GM18909 (cell line): ENCODE measurements at regions not wholly inside any gene's neighbourhood (a gene's known extent, or its start where the extent isn't known, plus 50 kb on each side); places are given as distances from the start of the nearest gene placed in this dataset.
"Not testable (repeated sequence)": the region's sequence is repeated elsewhere in the genome, so short reads cannot be mapped to it uniquely, and the experiment has no call there.

Experiments used
- ATAC-seq: cut with Tn5 transposase; IDR thresholded peaks from one replicate; pipeline ENCODE4 v1.9.1; 2021; ENCODE audit warnings: mild to moderate bottlenecking; ENCODE audit not compliant: unreplicated experiment, poor library complexity

GRCh38 chr4:188639479-188640100, 500.3 kb downstream of the TRIML1 start:
- ATAC-seq: no peak

- ATAC-seq: no peak
These were observed 508.7 kb downstream of the TRIML1 start for GRCh38 chr4:188647820-188648370.

GRCh38 chr4:188649635-188650034, 510.4 kb downstream of the TRIML1 start:
- ATAC-seq: no peak

- no peak for ATAC-seq
These were observed 511.3 kb downstream of the TRIML1 start for GRCh38 chr4:188650516-188650915.

- no peak for ATAC-seq
These were observed 518.1 kb downstream of the TRIML1 start for GRCh38 chr4:188657365-188657764.

GRCh38 chr4:188658958-188659522, 519.8 kb downstream of the TRIML1 start:
- ATAC-seq: no peak

- no peak for ATAC-seq
These were observed 521.6 kb downstream of the TRIML1 start for GRCh38 chr4:188660796-188661195.

GRCh38 chr4:188661502-188661901, 522.3 kb downstream of the TRIML1 start:
- ATAC-seq: no peak

GRCh38 chr4:188663369-188663768, 524.1 kb downstream of the TRIML1 start:
- ATAC-seq: no peak

- ATAC-seq: no peak
These were observed 526.5 kb downstream of the TRIML1 start for GRCh38 chr4:188665491-188666457.

- ATAC-seq: not testable (repeated sequence)
These were observed 539.5 kb downstream of the TRIML1 start for GRCh38 chr4:188678691-188679090.

GRCh38 chr4:188680004-188680666, 540.9 kb downstream of the TRIML1 start:
- no peak for ATAC-seq

- ATAC-seq: no peak
These were observed 541.4 kb downstream of the TRIML1 start for GRCh38 chr4:188680667-188681063.

GRCh38 chr4:188682321-188682720, 543.1 kb downstream of the TRIML1 start:
- ATAC-seq: no peak

GRCh38 chr4:188683571-188683970, 544.3 kb downstream of the TRIML1 start:
- no peak for ATAC-seq

- no peak for ATAC-seq
These were observed 549.7 kb downstream of the TRIML1 start for GRCh38 chr4:188688956-188689355.

- ATAC-seq: no peak
These were observed 552.6 kb downstream of the TRIML1 start for GRCh38 chr4:188691811-188692210.

GRCh38 chr4:188695261-188695660, 556.0 kb downstream of the TRIML1 start:
- ATAC-seq: no peak

- ATAC-seq: no peak
These were observed 558.0 kb downstream of the TRIML1 start for GRCh38 chr4:188697243-188697642.

GRCh38 chr4:188701952-188702351, 562.7 kb downstream of the TRIML1 start:
- no peak for ATAC-seq
